Upper lobe of left lung (tissue), 4 donors: ENCODE measurements at regions not wholly inside any gene's neighbourhood (a gene's known extent, or its start where the extent isn't known, plus 50 kb on each side); places are given as distances from the start of the nearest gene placed in this dataset.

Experiments used
- CTCF ChIP-seq, 6 experiments: fragments of 450-650 bp in 4 of 6; fragments of 200-600 bp in 2 of 6; sonication (generic) in 2 of 6; IDR thresholded peaks; one replicate each; pipeline ENCODE4 v1.5.1; 2016 to 2019; ENCODE audit warnings: antibody characterized with exemption in 6 of 6
- POLR2A ChIP-seq, 4 donors: fragments of 450-650 bp; IDR thresholded peaks; one replicate each; pipeline ENCODE4 v1.5.1; 2016 to 2017; ENCODE audit warnings: antibody characterized with exemption in 4 of 4, mild to moderate bottlenecking in 2 of 4
- POLR2AphosphoS5 ChIP-seq, 2 donors: sonication (generic); formaldehyde crosslinking; IDR thresholded peaks; one replicate each; pipeline ENCODE4 v1.5.1; 2017; ENCODE audit warnings: antibody characterized with exemption in 2 of 2

GRCh38 chr18:22826726-22827125, 106.4 kb upstream of the RBBP8 start:
- TF ChIP-seq POLR2AphosphoS5 (IDR thresholded peaks at IDR 0.05), result no peak
- no peak for TF ChIP-seq CTCF (IDR thresholded peaks at IDR 0.05)
- no peak for TF ChIP-seq POLR2A (IDR thresholded peaks at IDR 0.05)
